ENCODE measurements at regions not wholly inside any gene's neighbourhood (a gene's known extent, or its start where the extent isn't known, plus 50 kb on each side); places are given as distances from the start of the nearest gene placed in this dataset.

DNA sequence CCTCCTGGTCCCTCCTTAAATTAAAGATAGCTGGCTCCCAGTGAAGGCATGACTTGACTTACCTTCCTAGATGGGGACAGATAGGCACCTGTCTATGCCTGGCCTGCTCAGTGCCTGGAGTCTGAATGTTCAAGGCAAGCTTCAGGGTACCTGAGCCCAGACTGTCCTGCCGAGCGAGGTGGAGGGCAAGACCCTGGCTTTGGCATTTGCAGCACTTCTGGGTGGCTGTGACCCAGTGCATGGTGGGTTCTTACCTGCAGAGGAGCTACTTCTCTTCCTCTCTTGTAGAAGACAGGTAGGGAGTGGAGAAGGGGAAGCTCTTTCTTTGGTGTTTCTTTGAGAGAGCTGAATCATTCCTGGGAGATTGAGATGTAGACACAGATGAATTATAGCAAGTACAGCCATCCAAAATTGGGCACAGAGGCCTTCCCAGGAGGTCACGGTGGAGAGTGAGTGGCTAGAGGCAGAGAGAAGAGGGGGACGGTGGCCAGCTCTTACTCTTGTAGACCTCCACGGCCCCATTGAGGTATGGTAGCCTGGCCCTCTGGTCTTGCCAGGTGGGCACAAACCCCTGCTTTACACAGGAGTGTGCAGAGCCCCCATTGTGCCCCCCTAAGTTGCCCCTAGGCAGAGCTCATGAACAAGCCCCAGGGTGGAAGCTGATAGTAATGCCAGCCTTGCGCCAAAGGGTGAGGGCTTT, 402.5 kb upstream of the TPM1 start:
- DNase-seq (ENCODE audit: low read depth) = no peak
- H3K4me3 ChIP-seq (ENCODE audit: low read depth, low read length) = no peak overlapping the region
- TF ChIP-seq, protein P1, sequence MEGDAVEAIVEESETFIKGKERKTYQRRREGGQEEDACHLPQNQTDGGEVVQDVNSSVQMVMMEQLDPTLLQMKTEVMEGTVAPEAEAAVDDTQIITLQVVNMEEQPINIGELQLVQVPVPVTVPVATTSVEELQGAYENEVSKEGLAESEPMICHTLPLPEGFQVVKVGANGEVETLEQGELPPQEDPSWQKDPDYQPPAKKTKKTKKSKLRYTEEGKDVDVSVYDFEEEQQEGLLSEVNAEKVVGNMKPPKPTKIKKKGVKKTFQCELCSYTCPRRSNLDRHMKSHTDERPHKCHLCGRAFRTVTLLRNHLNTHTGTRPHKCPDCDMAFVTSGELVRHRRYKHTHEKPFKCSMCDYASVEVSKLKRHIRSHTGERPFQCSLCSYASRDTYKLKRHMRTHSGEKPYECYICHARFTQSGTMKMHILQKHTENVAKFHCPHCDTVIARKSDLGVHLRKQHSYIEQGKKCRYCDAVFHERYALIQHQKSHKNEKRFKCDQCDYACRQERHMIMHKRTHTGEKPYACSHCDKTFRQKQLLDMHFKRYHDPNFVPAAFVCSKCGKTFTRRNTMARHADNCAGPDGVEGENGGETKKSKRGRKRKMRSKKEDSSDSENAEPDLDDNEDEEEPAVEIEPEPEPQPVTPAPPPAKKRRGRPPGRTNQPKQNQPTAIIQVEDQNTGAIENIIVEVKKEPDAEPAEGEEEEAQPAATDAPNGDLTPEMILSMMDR (IDR thresholded peaks at IDR 0.05; ENCODE audit: insufficient read depth, low read depth, low read length, missing control alignments) = no peak

DNA sequence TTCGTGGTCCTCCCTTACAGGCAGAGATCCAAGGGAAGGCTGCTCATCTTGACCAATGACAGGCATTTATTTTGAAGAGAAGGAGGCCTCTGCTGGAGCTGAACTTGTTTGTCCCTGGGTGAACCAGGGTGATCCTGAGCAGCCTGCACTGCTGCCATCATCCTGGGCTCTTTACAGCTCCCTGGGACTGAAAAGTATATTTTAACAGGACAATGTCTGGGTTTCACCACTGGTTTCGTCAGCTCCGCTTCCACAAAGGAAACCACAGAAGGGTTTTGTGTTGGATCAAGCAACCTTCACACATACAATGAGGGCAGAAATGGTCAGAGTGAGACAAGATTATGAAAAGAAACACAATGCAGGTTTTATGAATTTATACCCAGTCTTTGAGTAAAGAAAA, 400.7 kb upstream of the TPM1 start:
- no peak overlapping the region for H3K4me3 ChIP-seq (ENCODE audit: low read depth, low read length)
- DNase-seq (ENCODE audit: low read depth) = no peak
- TF ChIP-seq, protein P1 (IDR thresholded peaks at IDR 0.05; ENCODE audit: insufficient read depth, low read depth, low read length, missing control alignments) = no peak

DNA sequence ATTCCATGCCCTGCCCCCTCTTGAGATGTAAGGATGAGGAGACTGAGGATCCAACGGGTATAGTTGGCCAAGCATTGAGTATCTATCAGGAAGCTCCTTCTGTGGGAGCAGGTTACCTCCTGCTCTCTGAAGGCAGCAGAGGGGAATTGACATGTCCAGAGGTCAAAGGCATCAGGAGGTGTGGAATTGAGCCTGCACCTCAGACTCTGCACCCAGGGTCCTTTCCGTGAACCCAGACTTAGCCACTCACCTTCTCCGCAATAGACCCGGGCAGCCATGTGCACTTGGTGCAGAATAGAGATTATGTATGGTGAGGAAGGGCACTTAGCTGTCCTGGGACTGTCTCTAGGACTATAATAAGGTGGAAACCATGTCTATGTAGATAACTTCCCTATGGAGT, 399.0 kb upstream of the TPM1 start:
- TF ChIP-seq, protein P1 (IDR thresholded peaks at IDR 0.05; ENCODE audit: insufficient read depth, low read depth, low read length, missing control alignments) = no peak
- no peak for DNase-seq (ENCODE audit: low read depth)
- no peak overlapping the region for H3K4me3 ChIP-seq (ENCODE audit: low read depth, low read length)

DNA sequence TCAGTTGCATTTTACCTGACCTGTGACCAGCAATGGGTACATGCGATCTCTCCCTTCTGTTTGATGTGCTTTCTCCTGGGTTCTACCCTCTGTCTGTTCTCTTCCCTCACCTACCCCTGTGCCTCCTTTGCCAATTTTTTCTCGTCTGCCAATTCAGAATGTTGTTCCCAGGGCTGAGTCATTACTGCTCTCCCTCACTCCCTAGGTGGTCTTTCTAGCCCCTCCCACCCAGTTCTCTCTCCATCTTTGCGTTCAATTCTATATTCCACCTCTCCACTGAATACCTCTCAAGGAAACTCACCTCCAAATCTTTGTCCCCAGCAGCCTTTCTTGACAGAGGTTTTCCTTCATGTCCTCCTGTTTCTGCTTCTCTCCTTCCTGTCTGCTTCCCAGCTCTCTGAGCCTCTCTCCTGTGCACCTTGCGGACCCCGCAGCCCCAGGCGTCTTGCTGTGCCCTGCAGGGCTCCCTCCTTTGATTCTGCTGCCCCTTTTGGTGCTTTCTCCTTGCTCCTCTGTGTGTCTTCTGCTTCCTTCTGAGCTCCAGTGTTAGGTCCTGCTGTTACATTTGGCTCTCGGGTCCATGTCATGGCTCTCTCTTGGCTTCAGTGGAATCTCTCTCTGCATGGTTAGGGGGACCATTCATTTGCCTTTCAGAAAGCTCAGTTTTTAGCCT, 398.2 kb upstream of the TPM1 start:
- TF ChIP-seq, protein P1 (IDR thresholded peaks at IDR 0.05; ENCODE audit: insufficient read depth, low read depth, low read length, missing control alignments) = no peak
- H3K4me3 ChIP-seq (ENCODE audit: low read depth, low read length) = no peak overlapping the region
- no peak for DNase-seq (ENCODE audit: low read depth)

DNA sequence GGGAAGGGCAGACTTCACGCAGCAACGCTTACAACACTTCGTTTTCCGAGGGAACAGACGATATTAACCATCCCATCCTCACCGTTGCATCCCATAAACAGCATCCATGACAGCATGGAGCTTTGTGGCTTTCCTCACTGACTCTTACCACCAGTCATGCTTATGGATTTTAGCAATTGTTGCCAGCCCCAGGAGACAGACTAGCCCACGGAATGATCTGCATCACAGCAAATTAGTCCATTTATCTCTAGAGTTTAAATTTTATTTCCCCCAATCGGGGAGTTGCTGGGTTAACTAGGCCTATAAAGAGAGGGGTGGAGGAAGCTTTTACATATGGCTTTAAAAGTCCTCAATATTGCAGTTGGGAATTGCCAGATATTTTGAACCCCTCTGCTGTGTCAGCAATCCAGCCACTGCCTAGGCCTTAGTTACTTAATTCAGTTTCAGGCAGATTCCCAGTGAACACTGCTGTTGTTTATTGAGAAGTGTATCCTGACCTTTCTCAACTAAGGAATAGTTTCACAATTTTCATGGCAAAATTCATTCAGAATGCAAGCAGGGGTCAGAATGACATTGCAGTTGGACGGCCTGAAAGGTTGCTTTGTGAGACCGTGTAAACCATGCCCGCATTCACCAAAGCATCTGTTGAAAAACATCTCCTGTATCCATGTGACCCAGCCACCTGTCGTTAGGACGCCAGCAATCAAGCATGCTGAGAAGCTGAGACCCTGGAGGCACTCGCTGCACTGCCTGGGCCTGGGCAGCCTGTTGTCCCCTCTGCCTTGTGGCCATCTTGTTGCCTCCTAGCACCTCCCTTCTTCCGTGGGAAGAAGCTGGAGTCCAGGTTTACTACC, 397.4 kb upstream of the TPM1 start:
- no peak for DNase-seq (ENCODE audit: low read depth)
- TF ChIP-seq, protein P1 (IDR thresholded peaks at IDR 0.05; ENCODE audit: insufficient read depth, low read depth, low read length, missing control alignments) = no peak

DNA sequence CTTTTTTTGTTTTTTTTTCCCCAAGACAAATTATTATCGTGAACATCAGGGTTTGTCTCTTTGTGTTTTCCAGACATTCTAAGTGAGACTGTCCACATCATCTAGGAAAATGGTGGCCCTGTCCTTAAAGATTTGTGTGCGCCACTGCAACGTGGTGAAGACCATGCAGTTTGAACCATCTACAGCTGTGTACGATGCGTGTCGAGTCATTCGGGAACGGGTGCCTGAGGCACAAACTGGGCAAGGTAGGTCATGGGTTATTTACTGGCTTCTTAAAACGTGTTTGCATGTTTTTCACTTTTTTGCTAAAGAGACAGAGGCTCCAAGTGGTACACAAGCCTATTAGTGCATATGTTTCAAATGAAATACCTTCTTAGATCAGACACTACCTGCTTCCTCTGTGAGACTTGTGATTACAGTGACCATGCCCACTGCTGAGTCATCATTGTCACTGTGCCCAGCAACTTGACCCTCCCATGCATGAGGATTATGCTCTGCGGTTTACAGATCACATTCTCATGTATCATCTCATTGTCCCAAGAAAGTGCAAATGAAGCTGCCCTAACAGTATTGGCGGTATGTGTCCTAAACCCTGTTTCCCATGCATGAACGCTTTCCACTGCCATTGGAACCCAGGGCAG, 395.2 kb upstream of the TPM1 start:
- TF ChIP-seq, protein P1 (IDR thresholded peaks at IDR 0.05; ENCODE audit: insufficient read depth, low read depth, low read length, missing control alignments) = no peak
- no peak for DNase-seq (ENCODE audit: low read depth)
- no peak overlapping the region for H3K4me3 ChIP-seq (ENCODE audit: low read depth, low read length)

More for the DNA sequence above, 397.4 kb upstream of the TPM1 start:
- no peak overlapping the region for H3K4me3 ChIP-seq (ENCODE audit: low read depth, low read length)
